ENCODE measurements at regions not wholly inside any gene's neighbourhood (a gene's known extent, or its start where the extent isn't known, plus 50 kb on each side); places are given as distances from the start of the nearest gene placed in this dataset.

DNA sequence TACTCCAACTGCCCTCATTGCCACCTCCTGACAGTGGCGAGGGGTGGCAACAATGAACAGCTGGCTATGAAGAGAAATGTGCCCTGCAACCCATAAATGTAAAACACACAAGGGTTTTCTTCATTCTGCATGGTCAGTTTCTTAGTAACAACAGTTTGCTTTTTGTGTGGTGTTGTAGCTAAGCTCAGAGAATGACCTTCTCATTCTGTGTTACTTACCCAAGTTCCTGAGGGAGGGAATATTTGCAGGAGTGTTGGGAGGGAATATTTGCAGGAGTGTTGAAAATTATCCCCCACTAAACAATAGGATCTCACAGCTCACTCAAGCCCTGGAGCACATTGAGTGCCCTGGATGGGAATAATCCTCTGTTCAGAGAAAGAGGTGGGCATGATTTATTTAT is 456.4 kb upstream of the CDH4 start:
- TF ChIP-seq POLR2AphosphoS5 (IDR thresholded peaks at IDR 0.05; ENCODE audit: low read depth, low read length), result no peak
- TF ChIP-seq, protein P1, sequence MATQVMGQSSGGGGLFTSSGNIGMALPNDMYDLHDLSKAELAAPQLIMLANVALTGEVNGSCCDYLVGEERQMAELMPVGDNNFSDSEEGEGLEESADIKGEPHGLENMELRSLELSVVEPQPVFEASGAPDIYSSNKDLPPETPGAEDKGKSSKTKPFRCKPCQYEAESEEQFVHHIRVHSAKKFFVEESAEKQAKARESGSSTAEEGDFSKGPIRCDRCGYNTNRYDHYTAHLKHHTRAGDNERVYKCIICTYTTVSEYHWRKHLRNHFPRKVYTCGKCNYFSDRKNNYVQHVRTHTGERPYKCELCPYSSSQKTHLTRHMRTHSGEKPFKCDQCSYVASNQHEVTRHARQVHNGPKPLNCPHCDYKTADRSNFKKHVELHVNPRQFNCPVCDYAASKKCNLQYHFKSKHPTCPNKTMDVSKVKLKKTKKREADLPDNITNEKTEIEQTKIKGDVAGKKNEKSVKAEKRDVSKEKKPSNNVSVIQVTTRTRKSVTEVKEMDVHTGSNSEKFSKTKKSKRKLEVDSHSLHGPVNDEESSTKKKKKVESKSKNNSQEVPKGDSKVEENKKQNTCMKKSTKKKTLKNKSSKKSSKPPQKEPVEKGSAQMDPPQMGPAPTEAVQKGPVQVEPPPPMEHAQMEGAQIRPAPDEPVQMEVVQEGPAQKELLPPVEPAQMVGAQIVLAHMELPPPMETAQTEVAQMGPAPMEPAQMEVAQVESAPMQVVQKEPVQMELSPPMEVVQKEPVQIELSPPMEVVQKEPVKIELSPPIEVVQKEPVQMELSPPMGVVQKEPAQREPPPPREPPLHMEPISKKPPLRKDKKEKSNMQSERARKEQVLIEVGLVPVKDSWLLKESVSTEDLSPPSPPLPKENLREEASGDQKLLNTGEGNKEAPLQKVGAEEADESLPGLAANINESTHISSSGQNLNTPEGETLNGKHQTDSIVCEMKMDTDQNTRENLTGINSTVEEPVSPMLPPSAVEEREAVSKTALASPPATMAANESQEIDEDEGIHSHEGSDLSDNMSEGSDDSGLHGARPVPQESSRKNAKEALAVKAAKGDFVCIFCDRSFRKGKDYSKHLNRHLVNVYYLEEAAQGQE (IDR thresholded peaks at IDR 0.05; ENCODE audit: insufficient read depth in 1 of 2, low read depth in 2 of 2, low read length in 2 of 2), result no peak

All from PFSK-1 (cell line).